ENCODE measurements at regions not wholly inside any gene's neighbourhood (a gene's known extent, or its start where the extent isn't known, plus 50 kb on each side); places are given as distances from the start of the nearest gene placed in this dataset.

- no peak for DNase-seq (ENCODE audit: low read depth in 2 of 2)
Observed at GRCh38 chr7:135831455-135832195, 83.0 kb upstream of the FAM180A start.

DNA sequence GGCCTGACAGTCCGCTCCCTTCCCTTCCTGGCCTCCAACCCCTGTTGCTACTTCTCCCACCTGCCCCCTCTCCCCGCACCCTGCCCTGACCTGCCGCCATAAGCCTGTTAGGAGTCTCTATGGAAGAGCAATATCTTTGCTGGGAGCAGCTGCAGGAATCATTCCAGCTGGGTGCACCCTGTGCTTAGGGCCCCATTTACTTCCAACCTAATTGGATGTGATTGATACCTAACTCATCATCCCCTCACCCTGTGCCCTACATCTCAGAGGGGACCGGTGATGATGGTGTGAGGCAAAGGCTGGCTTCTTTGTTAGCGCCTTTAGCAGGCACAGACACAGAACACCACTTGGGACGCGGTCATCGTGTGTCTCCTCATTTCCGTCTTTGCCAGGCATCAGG lies 80.0 kb upstream of the FAM180A start:
- DNase-seq (ENCODE audit: low read depth in 2 of 2): no peak

DNA sequence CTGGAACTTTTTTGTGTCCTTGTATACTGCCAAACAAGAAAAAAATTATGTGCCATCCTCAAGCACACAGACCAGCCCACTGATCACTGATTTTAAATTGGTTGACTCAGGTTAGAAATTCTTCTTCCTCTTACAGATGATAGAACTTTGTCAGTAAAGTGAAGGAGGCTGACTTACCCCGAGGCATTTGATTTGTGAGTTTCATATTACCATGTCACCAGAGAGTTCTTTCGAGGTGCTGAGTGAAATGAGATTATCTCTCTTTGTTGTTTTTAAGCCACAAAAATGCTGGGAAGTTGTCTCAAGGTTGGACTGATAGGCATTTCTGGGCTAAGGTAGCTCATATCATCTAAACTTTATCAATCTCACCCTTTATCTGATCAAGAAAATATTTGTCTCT lies 78.8 kb upstream of the FAM180A start:
- DNase-seq (ENCODE audit: low read depth in 2 of 2): no peak

DNA sequence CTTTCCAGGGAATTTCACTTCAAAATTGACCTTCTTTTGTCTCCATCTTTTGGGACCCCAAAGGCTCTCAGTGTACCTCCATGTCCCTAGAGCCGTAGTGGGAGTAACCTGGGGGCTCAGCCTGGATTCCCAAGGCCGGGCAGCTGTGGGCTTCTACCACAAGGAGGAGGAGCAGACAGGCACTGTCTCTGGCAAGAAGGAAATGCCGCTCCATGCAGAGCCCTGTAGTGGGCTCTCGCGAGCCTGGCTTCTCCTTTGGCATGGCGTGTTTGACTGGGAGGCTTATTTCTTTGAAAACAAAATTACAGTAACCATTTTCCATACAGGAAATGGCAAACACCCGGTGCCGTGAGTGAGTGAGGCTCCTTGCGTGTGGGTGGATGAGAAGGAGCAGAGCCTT lies 76.8 kb upstream of the FAM180A start:
- no peak for DNase-seq (ENCODE audit: low read depth in 2 of 2)

DNA sequence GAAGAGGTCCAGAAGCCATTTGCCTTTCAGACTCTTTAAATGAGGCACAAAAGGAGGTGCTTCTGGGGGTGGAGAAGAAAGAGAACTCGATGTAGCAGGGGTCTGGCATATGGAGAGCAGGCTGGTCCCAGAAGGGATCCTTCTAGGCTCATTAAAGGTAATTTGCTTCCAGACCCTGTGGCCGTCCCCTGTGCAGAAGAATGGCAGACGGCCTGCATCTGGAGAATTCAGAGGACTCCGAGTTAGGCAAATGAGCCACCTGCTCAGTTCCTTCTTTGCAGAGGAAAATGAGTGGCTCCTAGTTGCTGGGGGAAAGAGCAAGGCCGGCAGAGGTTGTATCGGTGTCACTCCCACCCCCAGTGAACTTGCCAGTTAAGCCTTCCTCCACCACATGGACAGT lies 73.8 kb upstream of the FAM180A start:
- no peak for DNase-seq (ENCODE audit: low read depth in 2 of 2)

DNA sequence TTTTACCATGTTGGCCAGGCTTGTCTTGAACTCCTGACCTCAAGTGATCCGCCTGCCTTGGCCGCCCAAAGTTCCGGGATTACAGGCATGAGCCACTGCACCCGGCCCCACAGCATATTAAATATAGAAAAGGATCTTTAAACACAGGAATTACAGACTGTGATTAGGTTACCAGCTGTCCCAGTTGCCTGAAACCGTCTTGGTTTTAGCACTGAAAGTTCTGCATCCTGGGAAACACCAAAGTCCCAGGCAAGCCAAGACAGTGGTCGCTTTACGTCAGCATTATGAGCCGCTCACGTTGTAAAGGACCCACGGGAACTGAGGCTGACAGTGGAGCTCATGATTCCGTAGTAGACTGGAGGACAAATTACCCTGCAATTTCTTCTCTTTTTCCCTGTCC lies 69.0 kb upstream of the FAM180A start:
- DNase-seq (ENCODE audit: low read depth in 2 of 2): no peak

- no peak for DNase-seq (ENCODE audit: low read depth in 2 of 2)
Observed at GRCh38 chr7:135815033-135815432, 66.4 kb upstream of the FAM180A start.

DNA sequence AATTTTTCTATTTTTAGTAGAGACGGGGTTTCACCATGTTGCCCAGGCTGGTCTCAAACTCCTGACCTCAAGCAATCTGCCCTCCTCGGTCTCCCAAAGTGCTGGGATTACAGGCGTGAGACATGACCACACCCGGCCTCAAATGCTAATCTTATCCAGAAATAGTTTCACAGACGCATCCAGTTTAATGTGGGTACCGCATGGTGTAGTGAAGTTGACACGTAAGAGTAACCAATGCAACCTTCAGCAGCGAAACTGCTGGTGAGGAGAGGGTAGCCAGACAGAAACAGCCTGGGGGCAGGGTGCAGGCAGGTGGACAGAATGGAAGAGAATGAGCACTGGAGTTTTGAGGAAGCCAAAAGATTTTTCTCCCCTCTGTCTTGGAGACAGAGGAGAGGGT lies 63.5 kb upstream of the FAM180A start:
- DNase-seq (ENCODE audit: low read depth in 2 of 2): no peak

DNA sequence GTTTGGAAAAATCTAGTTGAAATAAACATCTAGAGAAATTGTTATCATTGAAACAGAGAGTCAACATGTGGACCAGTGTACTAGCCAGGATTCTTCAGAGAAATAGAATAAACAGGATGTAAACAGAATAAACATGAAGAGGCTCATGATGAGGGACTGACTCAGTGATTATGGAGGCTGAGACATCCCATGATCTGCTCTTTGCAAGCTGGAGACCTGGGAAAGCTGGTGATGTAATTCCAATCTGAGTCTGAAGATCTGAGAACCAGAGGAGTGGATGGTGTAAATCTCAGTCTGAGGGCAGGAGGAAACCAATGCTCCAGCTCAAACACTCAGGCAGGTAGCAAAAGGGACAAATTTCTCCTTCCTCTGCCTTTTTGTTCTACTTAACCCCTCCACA lies 62.9 kb upstream of the FAM180A start:
- no peak for DNase-seq (ENCODE audit: low read depth in 2 of 2)

GRCh38 chr7:135808206-135808605 lies 59.6 kb upstream of the FAM180A start:
- no peak for DNase-seq (ENCODE audit: low read depth in 2 of 2)

DNA sequence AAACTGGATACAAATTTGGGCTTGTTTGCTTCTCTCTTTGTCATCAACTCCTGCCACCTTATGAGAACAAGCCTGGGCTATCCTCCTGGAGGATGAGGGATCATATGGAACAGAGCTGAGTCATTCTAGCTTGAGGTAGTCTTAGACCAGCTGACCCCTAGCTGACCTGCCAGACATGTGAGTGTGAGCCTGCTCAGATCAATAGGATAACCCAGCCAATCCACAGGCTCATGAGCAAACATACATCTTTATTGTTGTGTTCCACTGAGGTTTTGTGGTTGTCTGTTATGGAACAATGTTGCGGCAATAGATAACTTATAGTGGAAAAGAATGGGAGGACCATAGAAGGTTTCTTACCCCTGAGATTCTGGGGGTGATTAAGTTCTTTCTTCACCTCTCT lies 54.5 kb upstream of the FAM180A start:
- no peak for DNase-seq (ENCODE audit: low read depth in 2 of 2)

- DNase-seq (ENCODE audit: low read depth in 2 of 2): no peak
Observed at GRCh38 chr7:135802697-135803096, 54.1 kb upstream of the FAM180A start.

DNA sequence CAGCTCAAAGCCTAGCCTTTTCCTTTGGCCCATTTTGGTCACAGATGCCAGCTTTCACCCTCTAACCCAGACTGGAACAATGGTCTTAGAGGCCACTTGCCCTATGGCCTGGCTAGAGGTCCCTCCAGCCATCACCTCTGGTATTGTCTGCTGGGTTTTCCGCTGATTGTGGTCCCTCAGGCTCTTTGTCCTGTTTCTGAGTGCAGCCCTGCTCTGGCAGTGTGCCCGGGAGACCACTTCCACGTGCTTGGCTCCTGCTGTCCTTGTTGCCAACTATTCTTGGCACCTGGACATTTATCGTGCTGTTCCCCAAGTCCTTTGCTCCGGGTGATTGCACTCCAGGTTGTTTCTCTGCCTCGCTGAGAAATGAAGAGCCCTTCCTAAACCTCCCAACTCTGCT lies 53.3 kb upstream of the FAM180A start:
- no peak for DNase-seq (ENCODE audit: low read depth in 2 of 2)

DNA sequence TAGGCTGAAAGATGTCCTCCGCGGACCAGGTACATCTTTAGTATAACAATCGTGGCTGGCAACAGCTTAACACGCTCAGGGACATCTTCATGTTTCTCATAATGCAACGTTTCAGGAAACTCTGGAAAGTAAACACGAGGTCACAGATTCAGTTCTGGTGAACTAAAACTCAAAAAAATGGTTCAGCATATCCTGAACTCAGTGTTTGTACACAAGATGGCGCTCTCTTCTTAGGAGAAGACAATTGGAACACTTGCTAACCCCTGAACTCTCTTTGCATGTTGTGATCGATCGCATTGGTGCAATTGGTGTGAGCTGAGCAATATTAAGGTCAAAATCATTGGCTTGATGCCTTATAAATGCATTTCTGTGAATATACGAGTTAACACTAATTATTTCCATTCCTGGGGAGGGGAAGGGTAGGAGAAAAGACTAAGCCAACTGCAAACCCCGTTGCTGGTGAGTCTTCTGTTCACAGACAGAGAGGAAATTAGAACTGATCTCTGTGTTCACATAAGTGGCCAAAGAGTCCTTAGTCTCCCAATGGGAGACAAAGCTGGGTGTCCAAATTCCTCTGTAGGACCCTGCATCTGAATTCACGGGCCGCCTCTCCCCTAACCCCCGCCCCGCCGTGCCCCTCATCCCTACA lies 52.6 kb upstream of the FAM180A start:
- peak in 1 of 2 donors; percentile 14 for DNase-seq (ENCODE audit: low read depth in 2 of 2)

DNA sequence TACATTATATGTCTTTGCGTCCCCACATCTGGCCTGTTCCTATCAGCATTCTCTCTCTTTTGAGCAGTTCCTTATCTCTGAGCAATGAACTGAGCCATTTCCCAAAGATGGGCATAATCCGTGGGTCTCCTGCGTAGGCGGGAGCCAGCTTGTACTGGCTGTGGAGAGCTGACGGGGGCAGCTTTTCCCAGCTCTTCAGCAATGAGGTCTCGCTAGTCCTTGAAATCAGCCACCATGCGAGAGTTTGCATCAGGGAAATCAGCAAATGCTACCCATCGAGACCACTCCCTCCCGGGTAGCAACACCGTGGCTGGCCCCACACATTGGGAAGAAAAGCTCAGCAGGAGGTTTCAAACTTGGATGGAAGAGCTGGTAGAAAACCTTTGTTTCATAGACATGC lies 51.9 kb upstream of the FAM180A start:
- no peak for DNase-seq (ENCODE audit: low read depth in 2 of 2)

- no peak for DNase-seq (ENCODE audit: low read depth in 2 of 2)
Observed at GRCh38 chr7:135799881-135800280, 51.3 kb upstream of the FAM180A start.
